ENCODE measurements at regions not wholly inside any gene's neighbourhood (a gene's known extent, or its start where the extent isn't known, plus 50 kb on each side); places are given as distances from the start of the nearest gene placed in this dataset.

DNA sequence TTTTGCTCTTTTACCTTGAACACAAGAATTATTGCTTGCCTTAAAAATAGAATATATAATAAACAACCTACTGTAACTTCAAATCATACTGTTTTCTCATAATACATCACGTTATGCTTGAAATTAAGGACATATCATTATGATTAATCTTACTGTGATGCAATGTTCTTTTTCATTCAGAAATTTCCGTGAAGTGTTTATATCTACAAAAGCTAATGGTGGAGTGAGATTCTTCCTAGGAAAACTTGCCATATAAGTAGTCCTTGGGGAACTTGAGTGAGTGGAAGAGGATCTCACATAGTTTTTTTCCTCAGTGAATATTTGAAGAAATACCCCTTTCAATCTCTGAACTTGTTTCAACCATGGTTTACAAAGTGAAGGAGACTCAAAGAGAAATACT is 498.7 kb upstream of the CBLB start:
- no peaks in the 10 kb centered on the region for H3K4me1 ChIP-seq
- no peak overlapping the region for H3K27ac ChIP-seq
- TF ChIP-seq POLR2A (IDR thresholded peaks at IDR 0.05), result no peak
- TF ChIP-seq, protein P1, sequence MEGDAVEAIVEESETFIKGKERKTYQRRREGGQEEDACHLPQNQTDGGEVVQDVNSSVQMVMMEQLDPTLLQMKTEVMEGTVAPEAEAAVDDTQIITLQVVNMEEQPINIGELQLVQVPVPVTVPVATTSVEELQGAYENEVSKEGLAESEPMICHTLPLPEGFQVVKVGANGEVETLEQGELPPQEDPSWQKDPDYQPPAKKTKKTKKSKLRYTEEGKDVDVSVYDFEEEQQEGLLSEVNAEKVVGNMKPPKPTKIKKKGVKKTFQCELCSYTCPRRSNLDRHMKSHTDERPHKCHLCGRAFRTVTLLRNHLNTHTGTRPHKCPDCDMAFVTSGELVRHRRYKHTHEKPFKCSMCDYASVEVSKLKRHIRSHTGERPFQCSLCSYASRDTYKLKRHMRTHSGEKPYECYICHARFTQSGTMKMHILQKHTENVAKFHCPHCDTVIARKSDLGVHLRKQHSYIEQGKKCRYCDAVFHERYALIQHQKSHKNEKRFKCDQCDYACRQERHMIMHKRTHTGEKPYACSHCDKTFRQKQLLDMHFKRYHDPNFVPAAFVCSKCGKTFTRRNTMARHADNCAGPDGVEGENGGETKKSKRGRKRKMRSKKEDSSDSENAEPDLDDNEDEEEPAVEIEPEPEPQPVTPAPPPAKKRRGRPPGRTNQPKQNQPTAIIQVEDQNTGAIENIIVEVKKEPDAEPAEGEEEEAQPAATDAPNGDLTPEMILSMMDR (IDR thresholded peaks at IDR 0.05), result no peak
- no peaks in the 10 kb centered on the region for H3K27me3 ChIP-seq
- no peaks in the 10 kb centered on the region for H3K36me3 ChIP-seq
- WGBS, 2 donors, result 71 to 74% methylated on average over 2 of the region's 2 CpGs
- H3K9me3 ChIP-seq, result no peaks in the 10 kb centered on the region
- H3K4me3 ChIP-seq (replicated peaks in 1 of 3), result no peak overlapping the region
- DNase-seq, result no peak
- intact Hi-C loops (cut with DNase I), result no loop called here

DNA sequence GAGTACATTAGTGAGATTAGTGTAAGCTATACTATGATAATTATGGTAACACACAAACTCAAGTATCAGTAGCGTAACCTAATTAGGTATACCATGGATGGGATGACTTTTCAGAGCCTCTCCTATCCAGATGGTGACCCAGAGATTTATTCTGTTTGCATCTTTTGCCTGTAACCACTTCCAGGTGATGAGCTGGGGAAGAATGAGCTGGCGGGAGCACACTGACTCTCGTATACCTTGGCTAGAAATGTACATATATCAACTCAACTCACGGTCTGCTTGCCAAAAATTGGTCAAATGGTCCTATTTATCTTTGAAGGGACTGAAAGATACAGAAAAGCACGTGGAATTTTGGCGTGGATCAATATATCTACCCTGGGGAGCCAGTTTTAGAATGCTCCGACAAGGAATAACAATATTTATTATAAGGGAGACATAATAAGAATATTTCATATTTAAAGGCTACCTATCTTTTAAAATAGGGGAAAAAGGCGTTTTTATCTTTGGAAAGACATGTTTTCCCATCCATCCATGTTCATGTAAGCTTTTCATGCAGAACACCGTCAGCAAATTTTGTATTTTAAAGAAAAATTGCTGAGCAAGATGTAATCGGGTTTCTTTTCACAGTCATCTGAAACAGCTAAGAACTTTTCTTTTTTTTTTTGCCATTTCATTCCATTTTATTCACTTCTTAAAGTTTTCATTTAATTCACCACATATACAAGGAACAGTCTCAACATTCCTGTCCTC is 502.6 kb upstream of the CBLB start:
- H3K27me3 ChIP-seq, result no peaks in the 10 kb centered on the region
- intact Hi-C loops (cut with DNase I), result no loop called here
- no peaks in the 10 kb centered on the region for H3K4me1 ChIP-seq
- H3K27ac ChIP-seq, result no peak overlapping the region
- WGBS, 2 donors, result 81 to 85% methylated on average over 10 of the region's 10 CpGs
- no peak for DNase-seq
- TF ChIP-seq POLR2A (IDR thresholded peaks at IDR 0.05), result no peak
- TF ChIP-seq, protein P1 (IDR thresholded peaks at IDR 0.05), result no peak
- H3K9me3 ChIP-seq, result no peaks in the 10 kb centered on the region
- H3K4me3 ChIP-seq (replicated peaks in 1 of 3), result no peak overlapping the region
- no peaks in the 10 kb centered on the region for H3K36me3 ChIP-seq

DNA sequence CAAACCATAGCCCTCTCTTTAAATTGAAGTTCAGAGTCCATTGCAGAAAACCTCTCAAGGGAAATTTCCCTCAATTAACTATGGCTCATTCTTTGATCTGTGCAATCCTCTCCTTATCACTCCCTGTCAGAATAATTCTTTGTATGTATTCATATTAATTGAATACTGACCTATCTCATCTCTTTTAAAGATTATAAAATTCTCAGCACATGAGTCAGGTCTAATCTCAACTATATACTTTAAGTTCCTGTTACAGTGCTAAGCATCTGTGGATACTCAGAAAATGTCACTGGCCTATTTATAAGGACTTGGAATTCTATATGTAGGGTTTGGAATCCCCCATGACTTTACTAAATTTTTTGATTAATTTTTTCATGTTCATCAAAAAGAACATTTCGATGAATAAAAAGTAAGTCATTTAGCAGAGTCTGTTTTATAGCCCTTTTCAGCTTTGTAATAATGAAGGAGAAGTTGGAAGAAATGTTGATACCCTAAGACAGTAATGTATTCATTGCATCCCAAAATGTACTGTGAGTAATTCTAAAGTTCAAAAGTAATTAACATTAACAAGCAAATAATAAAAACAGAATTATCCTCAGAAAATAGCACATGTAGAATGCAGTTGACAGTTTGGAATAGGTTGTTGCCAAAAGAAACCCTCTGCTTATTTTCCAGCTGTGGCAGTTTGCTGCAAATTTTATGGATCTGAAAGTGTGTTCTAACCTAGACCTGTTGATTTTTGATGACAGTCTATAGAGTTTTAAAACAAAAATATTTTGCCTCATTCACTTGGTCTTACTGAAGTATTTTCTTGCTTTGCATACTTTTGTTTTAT is 503.4 kb upstream of the CBLB start:
- Histone ChIP-seq H3K36me3 (no peaks in the 10 kb centered on the region), H3K27ac (no peak overlapping the region), H3K4me3 (replicated peaks in 1 of 3) (no peak overlapping the region), H3K27me3 (no peaks in the 10 kb centered on the region), H3K4me1 (no peaks in the 10 kb centered on the region), H3K9me3 (no peaks in the 10 kb centered on the region)
- intact Hi-C loops (cut with DNase I), result no loop called here
- TF ChIP-seq POLR2A (IDR thresholded peaks at IDR 0.05), result no peak
- TF ChIP-seq, protein P1 (IDR thresholded peaks at IDR 0.05), result no peak
- 83 to 94% methylated on average over 1 of the region's 1 CpG for WGBS, 2 donors
- DNase-seq, result no peak

DNA sequence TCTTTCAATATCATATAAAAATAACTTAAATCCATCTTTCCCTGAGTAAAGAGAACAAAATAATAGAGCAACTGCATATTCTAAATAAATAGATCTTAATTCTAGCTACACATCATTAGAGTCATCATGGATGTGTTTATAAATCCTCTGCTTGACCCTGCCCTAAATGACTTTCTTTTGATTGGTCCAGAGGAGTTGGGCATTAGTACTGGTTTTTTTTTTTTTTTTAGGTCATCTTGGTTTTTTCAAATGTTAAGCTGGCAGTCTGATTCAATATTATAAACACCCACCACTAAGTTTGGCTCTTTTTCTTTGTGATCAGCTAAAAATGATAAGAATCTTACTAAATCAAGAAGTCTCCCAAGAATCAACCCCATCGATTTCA is 504.0 kb upstream of the CBLB start:
- Histone ChIP-seq H3K4me1 (no peaks in the 10 kb centered on the region), H3K27me3 (no peaks in the 10 kb centered on the region), H3K36me3 (no peaks in the 10 kb centered on the region), H3K9me3 (no peaks in the 10 kb centered on the region), H3K27ac (no peak overlapping the region), H3K4me3 (replicated peaks in 1 of 3) (no peak overlapping the region)
- TF ChIP-seq POLR2A (IDR thresholded peaks at IDR 0.05), result no peak
- TF ChIP-seq, protein P1 (IDR thresholded peaks at IDR 0.05), result no peak
- intact Hi-C loops (cut with DNase I), result no loop called here
- 84 to 88% methylated on average over 1 of the region's 1 CpG for WGBS, 2 donors
- DNase-seq, result no peak

DNA sequence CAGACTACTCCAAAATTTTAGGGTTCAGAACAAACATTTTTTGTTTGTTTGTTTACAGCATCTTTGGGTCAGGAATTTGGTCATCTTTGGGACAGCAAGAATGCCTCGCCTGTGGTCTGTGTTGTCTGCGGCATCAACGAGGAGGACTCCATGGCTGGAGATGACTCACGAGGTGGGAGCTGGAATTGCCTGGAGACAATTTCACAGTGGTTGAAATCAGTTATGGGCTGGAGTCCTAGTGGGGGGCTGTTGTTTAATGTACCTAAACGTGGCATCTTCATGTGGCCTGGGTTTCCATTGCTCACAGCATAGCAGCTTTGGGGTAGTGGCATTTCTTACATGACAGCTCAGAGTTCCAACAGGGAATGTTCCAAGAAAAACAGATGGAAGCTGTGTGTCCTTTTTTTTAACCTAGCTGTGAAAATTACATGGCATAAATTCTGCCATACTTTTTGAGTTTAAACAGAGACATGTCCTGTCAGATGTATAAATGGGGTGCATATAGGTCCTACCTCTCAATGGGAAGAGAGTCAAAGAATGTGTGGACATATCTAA is 507.3 kb upstream of the CBLB start:
- TF ChIP-seq, protein P1 (IDR thresholded peaks at IDR 0.05), result no peak
- no peak for TF ChIP-seq POLR2A (IDR thresholded peaks at IDR 0.05)
- no peak overlapping the region for H3K27ac ChIP-seq
- 88% methylated on average over 5 of the region's 5 CpGs for WGBS, 2 donors
- intact Hi-C loops (cut with DNase I), result no loop called here
- no peaks in the 10 kb centered on the region for H3K9me3 ChIP-seq
- H3K4me3 ChIP-seq (replicated peaks in 1 of 3), result no peak overlapping the region
- no peaks in the 10 kb centered on the region for H3K36me3 ChIP-seq
- no peaks in the 10 kb centered on the region for H3K4me1 ChIP-seq
- H3K27me3 ChIP-seq, result no peaks in the 10 kb centered on the region
- DNase-seq, result no peak
